VCaP (cell line): ENCODE measurements at regions not wholly inside any gene's neighbourhood (a gene's known extent, or its start where the extent isn't known, plus 50 kb on each side); places are given as distances from the start of the nearest gene placed in this dataset.
"Not testable (repeated sequence)": the region's sequence is repeated elsewhere in the genome, so short reads cannot be mapped to it uniquely, and the experiment has no call there.

Experiments
- H3K27ac ChIP-seq: fragments of 450-650 bp; 2 replicates; pipeline ENCODE4 v1.5.1; 2017
- CTCF ChIP-seq: fragments of 450-650 bp; conservative IDR thresholded peaks from 2 replicates; pipeline ENCODE4 v1.5.1; 2017; ENCODE audit warnings: mild to moderate bottlenecking, moderate library complexity

- TF ChIP-seq CTCF = peak; percentile 33
- H3K27ac ChIP-seq = peak overlapping the region; percentile 33
Measured at GRCh38 chr13:25018729-25019115, 77.2 kb upstream of the PABPC3 start.

- H3K27ac ChIP-seq = not testable (repeated sequence)
Measured at GRCh38 chr13:25019741-25020140, 76.2 kb upstream of the PABPC3 start.

GRCh38 chr13:25024175-25024574, 71.8 kb upstream of the PABPC3 start:
- no peak for TF ChIP-seq CTCF
- no peak overlapping the region for H3K27ac ChIP-seq

- no peak overlapping the region for H3K27ac ChIP-seq
- TF ChIP-seq CTCF = no peak
Measured at GRCh38 chr13:25032160-25032559, 63.8 kb upstream of the PABPC3 start.

- no peak for TF ChIP-seq CTCF
Measured at GRCh38 chr13:25034173-25034572, 61.8 kb upstream of the PABPC3 start.

GRCh38 chr13:25037057-25037813, 58.7 kb upstream of the PABPC3 start:
- TF ChIP-seq CTCF = peak; percentile 90
- no peak overlapping the region for H3K27ac ChIP-seq

More at GRCh38 chr13:25034173-25034572, 61.8 kb upstream of the PABPC3 start:
- H3K27ac ChIP-seq = no peak overlapping the region

GRCh38 chr13:25042151-25042865, 53.6 kb upstream of the PABPC3 start:
- TF ChIP-seq CTCF = no peak
- H3K27ac ChIP-seq = no peak overlapping the region

- H3K27ac ChIP-seq = no peak overlapping the region
- no peak for TF ChIP-seq CTCF
Measured at GRCh38 chr13:25044071-25044470, 51.9 kb upstream of the PABPC3 start.
